HUES48 (cell line): ENCODE measurements at regions not wholly inside any gene's neighbourhood (a gene's known extent, or its start where the extent isn't known, plus 50 kb on each side); places are given as distances from the start of the nearest gene placed in this dataset.

Experiments used
- H3K27ac ChIP-seq: one replicate; pipeline ENCODE4 v1.7.0; 2013; ENCODE audit warnings: low read depth, low read length, inconsistent platforms
- H3K27me3 ChIP-seq: 2 replicates; pipeline ENCODE4 v1.6.1; 2013; ENCODE audit warnings: mild to moderate bottlenecking, low read length; ENCODE audit not compliant: control insufficient read depth, insufficient read depth
- H3K36me3 ChIP-seq: 2 replicates; pipeline ENCODE4 v1.6.1; 2013; ENCODE audit warnings: low read length; ENCODE audit not compliant: control insufficient read depth, insufficient read depth
- H3K4me1 ChIP-seq: 2 replicates; pipeline ENCODE4 v1.6.1; 2013; ENCODE audit warnings: mild to moderate bottlenecking, low read length; ENCODE audit not compliant: control insufficient read depth, insufficient read depth
- H3K4me3 ChIP-seq: 2 replicates; pipeline ENCODE4 v1.5.1; 2013; ENCODE audit warnings: mild to moderate bottlenecking, low read depth, low read length
- H3K9ac ChIP-seq: 2 replicates; pipeline ENCODE4 v1.6.1; 2013; ENCODE audit warnings: mild to moderate bottlenecking, low read depth, low read length, moderate library complexity
- H3K9me3 ChIP-seq: 2 replicates; pipeline ENCODE4 v1.6.1; 2013; ENCODE audit warnings: low read length; ENCODE audit not compliant: control insufficient read depth, insufficient read depth

- no peak overlapping the region for H3K4me3 ChIP-seq
- no peaks in the 10 kb centered on the region for H3K27me3 ChIP-seq
- H3K4me1 ChIP-seq, result no peaks in the 10 kb centered on the region
- H3K36me3 ChIP-seq, result no peaks in the 10 kb centered on the region
- H3K9me3 ChIP-seq, result peaks cover 14% of the 10 kb centered on the region
- no peak overlapping the region for H3K9ac ChIP-seq
- no peak overlapping the region for H3K27ac ChIP-seq
Measured at GRCh38 chr11:127902382-127902781, 685.0 kb downstream of the ETS1 start.

- Histone ChIP-seq H3K36me3 (no peaks in the 10 kb centered on the region), H3K27me3 (no peaks in the 10 kb centered on the region), H3K4me3 (no peak overlapping the region), H3K9me3 (peaks cover 17% of the 10 kb centered on the region), H3K4me1 (peaks cover 6% of the 10 kb centered on the region; the same call in 1 of the 2 replicates), H3K27ac (no peak overlapping the region), H3K9ac (no peak overlapping the region)
Measured at GRCh38 chr11:127898422-127899365, 688.7 kb downstream of the ETS1 start.

- Histone ChIP-seq H3K9me3 (peaks cover 17% of the 10 kb centered on the region), H3K4me1 (peaks cover 6% of the 10 kb centered on the region; the same call in 1 of the 2 replicates), H3K36me3 (no peaks in the 10 kb centered on the region), H3K27ac (no peak overlapping the region), H3K27me3 (no peaks in the 10 kb centered on the region), H3K4me3 (no peak overlapping the region), H3K9ac (no peak overlapping the region)
Measured at GRCh38 chr11:127895776-127896175, 691.6 kb downstream of the ETS1 start.

- peaks cover 6% of the 10 kb centered on the region; the same call in 1 of the 2 replicates for H3K4me1 ChIP-seq
- H3K27ac ChIP-seq, result no peak overlapping the region
- no peak overlapping the region for H3K9ac ChIP-seq
- no peaks in the 10 kb centered on the region for H3K36me3 ChIP-seq
- no peak overlapping the region for H3K4me3 ChIP-seq
- H3K9me3 ChIP-seq, result peaks cover 17% of the 10 kb centered on the region
- H3K27me3 ChIP-seq, result no peaks in the 10 kb centered on the region
Measured at GRCh38 chr11:127894316-127894715, 693.0 kb downstream of the ETS1 start.

GRCh38 chr11:127890030-127890615, 697.2 kb downstream of the ETS1 start:
- H3K4me1 ChIP-seq, result peaks cover 6% of the 10 kb centered on the region; the same call in 1 of the 2 replicates
- 0 out of 2 replicates have a peak, but pooled peaks cover under 1% of the 10 kb centered on the region for H3K9me3 ChIP-seq
- no peaks in the 10 kb centered on the region for H3K27me3 ChIP-seq
- H3K36me3 ChIP-seq, result no peaks in the 10 kb centered on the region
- H3K27ac ChIP-seq, result no peak overlapping the region
- H3K9ac ChIP-seq, result no peak overlapping the region
- H3K4me3 ChIP-seq, result no peak overlapping the region

- peaks cover 6% of the 10 kb centered on the region; the same call in 1 of the 2 replicates for H3K9me3 ChIP-seq
- H3K27me3 ChIP-seq, result no peaks in the 10 kb centered on the region
- H3K9ac ChIP-seq, result no peak overlapping the region
- H3K36me3 ChIP-seq, result no peaks in the 10 kb centered on the region
- no peak overlapping the region for H3K27ac ChIP-seq
- H3K4me1 ChIP-seq, result no peaks in the 10 kb centered on the region
- no peak overlapping the region for H3K4me3 ChIP-seq
Measured at GRCh38 chr11:127888386-127888785, 699.0 kb downstream of the ETS1 start.

GRCh38 chr11:127875131-127875530, 712.2 kb downstream of the ETS1 start:
- Histone ChIP-seq H3K27ac (no peak overlapping the region), H3K9me3 (no peaks in the 10 kb centered on the region), H3K4me3 (no peak overlapping the region), H3K36me3 (no peaks in the 10 kb centered on the region), H3K9ac (no peak overlapping the region), H3K4me1 (no peaks in the 10 kb centered on the region), H3K27me3 (no peaks in the 10 kb centered on the region)

- no peak overlapping the region for H3K9ac ChIP-seq
- no peak overlapping the region for H3K27ac ChIP-seq
- no peaks in the 10 kb centered on the region for H3K9me3 ChIP-seq
- H3K36me3 ChIP-seq, result no peaks in the 10 kb centered on the region
- no peak overlapping the region for H3K4me3 ChIP-seq
- H3K27me3 ChIP-seq, result no peaks in the 10 kb centered on the region
- no peaks in the 10 kb centered on the region for H3K4me1 ChIP-seq
Measured at GRCh38 chr11:127873478-127873877, 713.9 kb downstream of the ETS1 start.

- Histone ChIP-seq H3K9me3 (no peaks in the 10 kb centered on the region), H3K27me3 (no peaks in the 10 kb centered on the region), H3K9ac (no peak overlapping the region), H3K4me3 (no peak overlapping the region), H3K27ac (no peak overlapping the region), H3K36me3 (no peaks in the 10 kb centered on the region), H3K4me1 (no peaks in the 10 kb centered on the region)
Measured at GRCh38 chr11:127866109-127866508, 721.2 kb downstream of the ETS1 start.

- H3K27me3 ChIP-seq, result no peaks in the 10 kb centered on the region
- H3K9me3 ChIP-seq, result no peaks in the 10 kb centered on the region
- no peak overlapping the region for H3K27ac ChIP-seq
- H3K4me1 ChIP-seq, result no peaks in the 10 kb centered on the region
- H3K36me3 ChIP-seq, result no peaks in the 10 kb centered on the region
- H3K9ac ChIP-seq, result no peak overlapping the region
- no peak overlapping the region for H3K4me3 ChIP-seq
Measured at GRCh38 chr11:127864861-127865260, 722.5 kb downstream of the ETS1 start.

- Histone ChIP-seq H3K36me3 (no peaks in the 10 kb centered on the region), H3K9me3 (no peaks in the 10 kb centered on the region), H3K4me3 (no peak overlapping the region), H3K9ac (no peak overlapping the region), H3K27ac (no peak overlapping the region), H3K27me3 (no peaks in the 10 kb centered on the region), H3K4me1 (no peaks in the 10 kb centered on the region)
Measured at GRCh38 chr11:127862406-127862805, 725.0 kb downstream of the ETS1 start.
